WTC11 (cell line): ENCODE measurements at regions not wholly inside any gene's neighbourhood (a gene's known extent, or its start where the extent isn't known, plus 50 kb on each side); places are given as distances from the start of the nearest gene placed in this dataset.

ENCODE experiments used
- ATAC-seq: fragments of 200-7000 bp; cut with Tn5 transposase; 2 replicates; pipeline ENCODE4 v1.10.0; 2021; ENCODE audit warnings: mild to moderate bottlenecking, moderate library complexity
- CTCF ChIA-PET: fragments of 300-600 bp; sonication (Branson Sonifier 250); formaldehyde crosslinking; loops from one replicate; lab custom pipeline; 2021; ENCODE audit warnings: antibody characterized with exemption; lab: Charles Lee
- POLR2A ChIA-PET: fragments of 350-600 bp; sonication (Branson Sonifier 250); formaldehyde crosslinking; loops from one replicate; lab custom pipeline; 2021; ENCODE audit warnings: antibody characterized with exemption; lab: Charles Lee
- DNase-seq: peaks from one replicate; pipeline ENCODE4 v3.0.0; 2021; ENCODE audit warnings: low spot score
- H3K27ac Mint-ChIP-seq: 2 replicates; pipeline ENCODE4 v1.8.0; 2021; ENCODE audit warnings: mixed read lengths
- H3K27me3 Mint-ChIP-seq: 2 replicates; pipeline ENCODE4 v1.8.0; 2021; ENCODE audit warnings: low read depth, mild to moderate bottlenecking, moderate library complexity, mixed read lengths
- H3K36me3 Mint-ChIP-seq: 2 replicates; pipeline ENCODE4 v1.8.0; 2021; ENCODE audit warnings: mixed read lengths
- H3K4me1 Mint-ChIP-seq: 2 replicates; pipeline ENCODE4 v1.8.0; 2022; ENCODE audit warnings: mixed read lengths
- H3K4me3 Mint-ChIP-seq: 2 replicates; pipeline ENCODE4 v1.8.0; 2021; ENCODE audit warnings: mild to moderate bottlenecking, moderate library complexity, mixed read lengths
- H3K9me3 Mint-ChIP-seq: 2 replicates; pipeline ENCODE4 v1.8.0; 2021; ENCODE audit warnings: mixed read lengths
- ATF3 ChIP-seq: sonication (generic); formaldehyde crosslinking; conservative IDR thresholded peaks from 2 replicates; pipeline ENCODE4 v1.8.1; 2022; ENCODE audit warnings: mild to moderate bottlenecking, missing genetic modification reagents
- CREB1 ChIP-seq: sonication (generic); formaldehyde crosslinking; IDR thresholded peaks from 2 replicates; pipeline ENCODE4 v1.8.0; 2023; ENCODE audit warnings: mild to moderate bottlenecking, missing genetic modification reagents
- GABPB1 ChIP-seq: sonication (generic); formaldehyde crosslinking; IDR thresholded peaks from 2 replicates; pipeline ENCODE4 v1.8.1; 2023; ENCODE audit warnings: mild to moderate bottlenecking, missing genetic modification reagents
- GTF2I ChIP-seq: fragments of 250-450 bp; sonication (Bioruptor Pico); conservative IDR thresholded peaks from 2 replicates; pipeline ENCODE4 v1.4.0; 2021; ENCODE audit warnings: mild to moderate bottlenecking
- HMGXB4 ChIP-seq: sonication (generic); formaldehyde crosslinking; IDR thresholded peaks from 2 replicates; pipeline ENCODE4 v1.8.1; 2023; ENCODE audit warnings: mild to moderate bottlenecking, moderate library complexity, missing genetic modification reagents
- IRF2 ChIP-seq: sonication (generic); formaldehyde crosslinking; IDR thresholded peaks from 2 replicates; pipeline ENCODE4 v1.8.0; 2022; ENCODE audit warnings: low read depth, missing genetic modification reagents, borderline replicate concordance
- NR2C2 ChIP-seq: sonication (generic); formaldehyde crosslinking; IDR thresholded peaks from 2 replicates; pipeline ENCODE4 v1.8.0; 2022; ENCODE audit warnings: mild to moderate bottlenecking, missing genetic modification reagents
- OVOL2 ChIP-seq: fragments of 250-450 bp; sonication (Bioruptor Pico); IDR thresholded peaks from 2 replicates; pipeline ENCODE4 v1.9.0; 2021; ENCODE audit warnings: mild to moderate bottlenecking, borderline replicate concordance
- PREB ChIP-seq: sonication (generic); formaldehyde crosslinking; IDR thresholded peaks from 2 replicates; pipeline ENCODE4 v1.8.1; 2022; ENCODE audit warnings: mild to moderate bottlenecking, missing genetic modification reagents, moderate library complexity, borderline replicate concordance
- RORB ChIP-seq: fragments of 250-450 bp; sonication (Bioruptor Pico); IDR thresholded peaks from 2 replicates; pipeline ENCODE4 v1.9.0; 2021; ENCODE audit warnings: mild to moderate bottlenecking
- TCF7 ChIP-seq: sonication (generic); formaldehyde crosslinking; IDR thresholded peaks from 2 replicates; pipeline ENCODE4 v1.8.0; 2022; ENCODE audit warnings: mild to moderate bottlenecking, low read depth, missing genetic modification reagents, moderate library complexity
- TEAD1 ChIP-seq: sonication (generic); formaldehyde crosslinking; IDR thresholded peaks from 2 replicates; pipeline ENCODE4 v1.8.0; 2022; ENCODE audit warnings: mild to moderate bottlenecking, missing genetic modification reagents
- ZNF219 ChIP-seq: sonication (generic); formaldehyde crosslinking; IDR thresholded peaks from 2 replicates; pipeline ENCODE4 v1.8.0; 2023; ENCODE audit warnings: missing genetic modification reagents, mild to moderate bottlenecking, borderline replicate concordance
- ZNF263 ChIP-seq: sonication (generic); formaldehyde crosslinking; IDR thresholded peaks from 2 replicates; pipeline ENCODE4 v1.8.1; 2022; ENCODE audit warnings: low read depth, mild to moderate bottlenecking, moderate library complexity, missing genetic modification reagents
- ZNF423 ChIP-seq: fragments of 250-450 bp; sonication (Bioruptor Pico); IDR thresholded peaks from 2 replicates; pipeline ENCODE4 v2.1.2; 2022; ENCODE audit warnings: mild to moderate bottlenecking, moderate library complexity

- ChIA-PET CTCF (interaction anchor here (0.6 to 1.7 kb wide), 5 partner anchors 28 to 1245 kb away, joined by 3 to 7 read pairs (median 5); no protein-coding TSS in a partner anchor), POLR2A (no interaction called here)
- peaks cover 25% of the 10 kb centered on the region for H3K9me3 Mint-ChIP-seq
- no peak for ATAC-seq
- no peak for TF ChIP-seq CREB1
- no peak for TF ChIP-seq OVOL2 (CRISPR knock-in tag)
- no peak for TF ChIP-seq ATF3 (CRISPR knock-in tag)
- no peak for TF ChIP-seq HMGXB4 (CRISPR knock-in tag)
- TF ChIP-seq RORB = no peak
- TF ChIP-seq PREB (CRISPR knock-in tag) = no peak
- TF ChIP-seq TEAD1 (CRISPR knock-in tag) = no peak
- TF ChIP-seq IRF2 (CRISPR knock-in tag) = no peak
- H3K27ac Mint-ChIP-seq = no peak overlapping the region
- no peaks in the 10 kb centered on the region for H3K27me3 Mint-ChIP-seq
- H3K4me3 Mint-ChIP-seq = no peak overlapping the region
- no peaks in the 10 kb centered on the region for H3K4me1 Mint-ChIP-seq
- DNase-seq = no peak
- peaks cover 6% of the 10 kb centered on the region for H3K36me3 Mint-ChIP-seq
These were observed 585.7 kb upstream of the CAMK1G start for GRCh38 chr1:208997726-208998312.

- peaks cover 5% of the 10 kb centered on the region; the same call in 1 of the 2 replicates for H3K4me1 Mint-ChIP-seq
- CTCF ChIA-PET = no interaction called here
- no peak overlapping the region for H3K27ac Mint-ChIP-seq
- peaks cover 5% of the 10 kb centered on the region for H3K9me3 Mint-ChIP-seq
- no peak overlapping the region for H3K4me3 Mint-ChIP-seq
- H3K27me3 Mint-ChIP-seq = no peaks in the 10 kb centered on the region
- TF ChIP-seq ZNF263 (CRISPR knock-in tag) (no peak), OVOL2 (CRISPR knock-in tag) (no peak), ZNF219 (no peak), ZNF423 (CRISPR knock-in tag) (no peak), GTF2I (CRISPR knock-in tag) (no peak), NR2C2 (CRISPR knock-in tag) (no peak), TCF7 (CRISPR knock-in tag) (no peak), GABPB1 (CRISPR knock-in tag) (no peak)
- TF ChIP-seq, all 79 proteins: peak for 0
- no peaks in the 10 kb centered on the region for H3K36me3 Mint-ChIP-seq
- DNase-seq = no peak
- POLR2A ChIA-PET = no interaction called here
- ATAC-seq = no peak
These were observed 574.9 kb upstream of the CAMK1G start for GRCh38 chr1:209008586-209008985.

- ATAC-seq (no peak), DNase-seq (no peak)
- Mint-ChIP-seq H3K27me3 (no peaks in the 10 kb centered on the region; the same call in 1 of the 2 replicates), H3K36me3 (no peaks in the 10 kb centered on the region), H3K27ac (no peak overlapping the region), H3K4me1 (peaks cover 5% of the 10 kb centered on the region; the same call in 1 of the 2 replicates), H3K9me3 (0 out of 2 replicates have a peak, but pooled peaks cover 3% of the 10 kb centered on the region), H3K4me3 (no peak overlapping the region)
- CTCF ChIA-PET = no interaction called here
- POLR2A ChIA-PET = no interaction called here
- no peak for TF ChIP-seq GTF2I (CRISPR knock-in tag)
These were observed 572.9 kb upstream of the CAMK1G start for GRCh38 chr1:209010475-209011230.
